ENCODE measurements at regions not wholly inside any gene's neighbourhood (a gene's known extent, or its start where the extent isn't known, plus 50 kb on each side); places are given as distances from the start of the nearest gene placed in this dataset.
"Not testable (repeated sequence)": the region's sequence is repeated elsewhere in the genome, so short reads cannot be mapped to it uniquely, and the experiment has no call there.

DNA sequence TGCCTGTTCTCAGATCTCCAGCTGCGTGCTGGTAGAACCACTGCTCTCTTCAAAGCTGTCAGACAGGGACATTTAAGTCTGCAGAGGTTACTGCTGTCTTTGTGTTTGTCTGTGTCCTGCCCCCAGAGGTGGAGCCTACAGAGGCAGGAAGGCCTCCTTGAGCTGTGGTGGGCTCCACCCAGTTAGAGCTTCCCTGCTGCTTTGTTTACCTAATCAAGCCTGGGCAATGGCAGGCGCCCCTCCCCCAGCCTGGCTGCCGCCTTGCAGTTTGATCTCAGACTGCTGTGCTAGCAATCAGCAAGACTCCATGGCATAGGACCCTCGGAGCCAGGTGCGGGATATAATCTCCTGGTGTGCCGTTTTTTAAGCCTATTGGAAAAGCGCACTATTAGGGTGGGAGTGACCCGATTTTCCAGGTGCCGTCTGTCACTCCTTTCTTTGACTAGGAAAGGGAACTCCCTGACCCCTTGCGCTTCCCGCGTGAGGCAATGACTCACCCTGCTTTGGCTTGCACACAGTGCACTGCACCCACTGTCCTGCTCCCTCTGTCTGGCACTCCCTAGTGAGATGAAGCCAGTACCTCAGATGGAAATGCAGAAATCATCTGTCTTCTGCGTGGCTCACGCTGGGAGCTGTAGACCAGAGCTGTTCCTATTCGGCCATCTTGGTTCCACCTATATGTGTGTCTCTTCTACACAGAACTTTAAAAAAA lies 355.1 kb downstream of the SUCLG1 start:
- TF ChIP-seq, protein P1, sequence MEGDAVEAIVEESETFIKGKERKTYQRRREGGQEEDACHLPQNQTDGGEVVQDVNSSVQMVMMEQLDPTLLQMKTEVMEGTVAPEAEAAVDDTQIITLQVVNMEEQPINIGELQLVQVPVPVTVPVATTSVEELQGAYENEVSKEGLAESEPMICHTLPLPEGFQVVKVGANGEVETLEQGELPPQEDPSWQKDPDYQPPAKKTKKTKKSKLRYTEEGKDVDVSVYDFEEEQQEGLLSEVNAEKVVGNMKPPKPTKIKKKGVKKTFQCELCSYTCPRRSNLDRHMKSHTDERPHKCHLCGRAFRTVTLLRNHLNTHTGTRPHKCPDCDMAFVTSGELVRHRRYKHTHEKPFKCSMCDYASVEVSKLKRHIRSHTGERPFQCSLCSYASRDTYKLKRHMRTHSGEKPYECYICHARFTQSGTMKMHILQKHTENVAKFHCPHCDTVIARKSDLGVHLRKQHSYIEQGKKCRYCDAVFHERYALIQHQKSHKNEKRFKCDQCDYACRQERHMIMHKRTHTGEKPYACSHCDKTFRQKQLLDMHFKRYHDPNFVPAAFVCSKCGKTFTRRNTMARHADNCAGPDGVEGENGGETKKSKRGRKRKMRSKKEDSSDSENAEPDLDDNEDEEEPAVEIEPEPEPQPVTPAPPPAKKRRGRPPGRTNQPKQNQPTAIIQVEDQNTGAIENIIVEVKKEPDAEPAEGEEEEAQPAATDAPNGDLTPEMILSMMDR (IDR thresholded peaks at IDR 0.05 in 2 of 3, conservative IDR thresholded peaks at IDR 0.05 in 1 of 3; ENCODE audit: control insufficient read depth in 2 of 3, extremely low read depth in 1 of 3, insufficient read depth in 1 of 3, low read depth in 3 of 3, low read length in 3 of 3): not testable (repeated sequence)
- TF ChIP-seq CHD1 (IDR thresholded peaks at IDR 0.05; ENCODE audit: low read depth, low read length); ZNF622 (IDR thresholded peaks at IDR 0.05); EZH2 (IDR thresholded peaks at IDR 0.05; ENCODE audit: borderline replicate concordance, control insufficient read depth, low read depth, low read length); GABPA (IDR thresholded peaks at IDR 0.05; ENCODE audit: low read depth); RAD21 (IDR thresholded peaks at IDR 0.05; ENCODE audit: insufficient read depth, low read depth, low read length); HDAC2 (IDR thresholded peaks at IDR 0.05); ZNF217 (IDR thresholded peaks at IDR 0.05); POLR2AphosphoS5 (IDR thresholded peaks at IDR 0.05; ENCODE audit: low read length); POLR2A (IDR thresholded peaks at IDR 0.05; ENCODE audit: low read depth, low read length); SIN3A (IDR thresholded peaks at IDR 0.05; ENCODE audit: low read depth, low read length); MTA3 (IDR thresholded peaks at IDR 0.05; ENCODE audit: borderline replicate concordance, low read length); HDGF (IDR thresholded peaks at IDR 0.05): not testable (repeated sequence)
- TF ChIP-seq, protein P2, sequence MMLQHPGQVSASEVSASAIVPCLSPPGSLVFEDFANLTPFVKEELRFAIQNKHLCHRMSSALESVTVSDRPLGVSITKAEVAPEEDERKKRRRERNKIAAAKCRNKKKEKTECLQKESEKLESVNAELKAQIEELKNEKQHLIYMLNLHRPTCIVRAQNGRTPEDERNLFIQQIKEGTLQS (IDR thresholded peaks at IDR 0.05; ENCODE audit: borderline replicate concordance, extremely low read depth, low read depth, low read length): not testable (repeated sequence)
